Umbilical cord (tissue), 1 donor: ENCODE measurements at regions not wholly inside any gene's neighbourhood (a gene's known extent, or its start where the extent isn't known, plus 50 kb on each side); places are given as distances from the start of the nearest gene placed in this dataset.
"Not testable (repeated sequence)": the region's sequence is repeated elsewhere in the genome, so short reads cannot be mapped to it uniquely, and the experiment has no call there.

Source experiments
- DNase-seq: peaks from one replicate; pipeline ENCODE4 v3.0.0-alpha.2; 2015; ENCODE audit warnings: low spot score

DNA sequence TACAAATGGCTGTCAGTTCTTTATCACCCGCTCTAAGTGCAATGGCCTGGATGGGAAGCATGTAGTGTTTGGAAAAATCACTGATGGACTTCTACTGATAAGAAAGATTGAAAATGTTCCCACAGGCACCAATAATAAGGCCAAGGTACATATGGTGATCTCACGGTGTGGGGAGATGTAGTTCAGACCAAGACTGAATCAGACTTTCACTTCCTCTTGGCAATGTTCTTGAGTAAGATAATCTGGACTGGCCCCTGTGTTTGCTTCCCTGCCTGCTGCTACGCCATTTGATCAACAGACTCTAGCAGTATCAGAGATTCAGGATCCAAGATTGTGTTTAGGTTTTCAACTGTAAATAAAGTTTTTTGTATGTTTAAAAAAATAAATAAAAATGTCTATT lies 682.2 kb upstream of the AMOT start:
- no peak for DNase-seq

DNA sequence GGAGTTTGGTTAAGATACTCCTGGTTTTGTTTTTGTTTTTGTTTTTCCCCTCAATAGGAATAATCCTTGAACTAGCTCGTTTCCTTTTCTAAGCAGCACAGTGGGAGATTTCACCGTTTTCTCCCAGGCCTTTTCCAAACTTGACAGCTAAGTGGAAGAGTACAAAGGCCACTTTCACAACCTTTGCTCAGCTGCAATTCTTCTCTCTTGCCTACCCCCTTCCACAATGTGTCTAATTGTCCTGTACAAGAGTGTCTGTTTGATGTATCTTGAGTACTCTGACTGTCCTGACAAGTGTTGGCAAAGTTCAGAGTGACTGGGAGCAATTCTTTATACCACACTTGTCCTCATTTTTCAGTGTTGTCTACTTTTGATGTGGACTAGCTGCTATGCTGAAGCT lies 674.3 kb upstream of the AMOT start:
- DNase-seq: no peak

DNA sequence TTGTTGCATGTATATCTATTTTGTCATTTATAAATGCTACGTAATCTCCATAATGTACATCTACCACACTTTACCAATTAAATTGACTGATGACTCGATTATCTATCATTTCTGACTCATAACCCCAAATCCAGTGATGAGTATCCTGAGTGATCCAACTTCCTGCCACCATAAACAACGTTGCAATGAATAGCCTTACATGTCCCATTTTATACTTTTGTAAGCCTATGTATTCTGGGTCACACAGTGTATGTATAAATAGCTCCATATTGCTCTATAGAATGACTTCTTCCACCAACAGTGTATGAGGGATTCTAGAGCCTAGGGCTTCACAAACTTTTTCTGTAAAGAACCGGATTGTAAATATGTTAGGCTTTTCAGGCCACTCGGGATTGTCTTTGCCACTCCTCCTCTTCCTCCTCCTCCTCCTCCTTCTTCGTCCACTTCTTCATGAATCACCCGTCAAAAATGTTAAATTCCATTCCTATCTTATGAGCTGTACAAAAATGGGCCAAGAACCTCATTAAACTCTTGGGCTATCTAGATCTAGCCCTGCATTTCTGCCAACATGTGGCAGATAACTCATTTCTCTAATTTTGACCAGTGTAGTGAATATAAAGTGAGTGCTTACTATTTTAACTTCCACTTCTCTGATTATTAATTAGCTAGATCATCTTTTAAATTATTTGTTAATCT lies 672.2 kb upstream of the AMOT start:
- DNase-seq: peak; percentile 4

- DNase-seq: no peak
These were observed 670.0 kb upstream of the AMOT start for GRCh38 chrX:113510586-113510985.

DNA sequence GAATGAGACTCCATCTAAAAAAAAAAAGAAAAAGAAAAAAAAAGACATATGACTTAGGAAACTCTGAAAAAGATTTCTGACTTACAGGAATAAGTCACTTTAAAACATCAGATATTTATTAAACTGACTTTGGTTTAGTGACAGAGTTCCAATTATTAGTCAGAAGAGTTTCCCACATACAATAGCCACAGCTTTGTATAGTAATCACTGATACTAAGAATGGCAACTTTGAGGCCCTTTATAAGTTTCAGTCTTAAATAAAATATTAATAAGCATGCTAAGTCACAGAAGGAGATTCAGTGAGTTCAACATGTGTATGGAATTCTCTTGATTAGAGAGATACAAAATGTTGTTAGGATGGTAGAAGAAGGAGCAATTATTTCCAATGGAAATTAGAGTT lies 652.3 kb upstream of the AMOT start:
- no peak for DNase-seq

DNA sequence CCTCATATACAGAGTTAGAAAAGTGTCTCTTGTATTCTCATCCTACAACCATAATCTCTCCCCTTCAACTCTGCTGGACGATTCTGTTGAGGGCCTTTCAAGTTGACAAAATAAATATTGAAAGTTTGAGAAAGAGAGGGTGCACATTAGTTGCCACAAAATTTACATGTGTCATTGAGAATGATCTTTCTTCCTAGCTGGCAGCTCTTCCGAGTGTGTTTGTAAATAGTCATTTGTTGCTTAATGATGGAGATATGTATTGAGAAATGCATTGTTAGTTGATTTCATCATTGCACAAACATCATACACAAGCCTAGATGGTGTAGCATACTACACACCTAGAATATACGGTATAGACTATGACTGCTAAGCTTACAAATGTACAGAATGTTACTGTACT lies 632.8 kb upstream of the AMOT start:
- no peak for DNase-seq

- not testable (repeated sequence) for DNase-seq
These were observed 632.4 kb upstream of the AMOT start for GRCh38 chrX:113473015-113473414.

DNA sequence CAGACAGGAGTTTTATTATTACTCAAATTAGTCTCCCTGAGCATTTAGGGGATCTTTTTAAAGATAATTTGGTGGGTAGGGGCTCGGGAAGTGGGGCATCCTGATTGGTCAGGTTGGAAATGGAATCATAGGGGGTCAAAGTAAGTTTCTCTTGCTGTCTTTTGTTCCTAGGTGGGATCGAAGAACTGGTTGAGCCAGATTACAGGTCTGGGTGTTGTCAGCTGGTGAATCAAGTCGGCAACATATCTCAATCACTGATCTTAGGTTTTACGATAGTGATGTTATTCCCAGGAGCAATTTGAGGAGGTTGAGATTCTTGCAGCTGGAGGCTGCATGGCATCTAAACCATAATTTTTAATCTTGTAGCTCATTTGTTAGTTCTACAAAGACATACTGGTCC lies 629.5 kb upstream of the AMOT start:
- no peak for DNase-seq

- no peak for DNase-seq
These were observed 617.1 kb upstream of the AMOT start for GRCh38 chrX:113457719-113458118.

GRCh38 chrX:113455582-113455981 lies 615.0 kb upstream of the AMOT start:
- DNase-seq: no peak

GRCh38 chrX:113429011-113429410 lies 588.4 kb upstream of the AMOT start:
- DNase-seq: no peak

DNA sequence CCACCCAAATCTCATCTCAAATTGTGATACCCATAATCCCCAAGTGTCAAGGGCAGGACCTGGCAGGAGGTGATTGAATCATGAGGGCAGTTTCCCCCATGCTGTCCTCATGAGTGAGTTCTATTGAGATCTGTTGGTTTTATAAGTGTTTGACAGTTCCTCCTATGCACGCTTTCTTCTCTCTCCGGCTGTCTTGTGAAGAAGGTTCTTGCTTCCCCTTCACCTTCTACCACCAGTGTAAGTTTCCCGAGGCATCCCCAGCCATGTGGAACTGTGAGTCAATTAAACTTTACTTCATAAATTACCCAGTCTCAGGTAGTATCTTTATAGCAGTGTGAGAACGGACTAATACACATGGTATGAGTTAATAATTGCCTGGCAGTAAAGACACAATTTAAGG lies 581.7 kb upstream of the AMOT start:
- DNase-seq: no peak

GRCh38 chrX:113421432-113421831 lies 580.8 kb upstream of the AMOT start:
- DNase-seq: no peak

DNA sequence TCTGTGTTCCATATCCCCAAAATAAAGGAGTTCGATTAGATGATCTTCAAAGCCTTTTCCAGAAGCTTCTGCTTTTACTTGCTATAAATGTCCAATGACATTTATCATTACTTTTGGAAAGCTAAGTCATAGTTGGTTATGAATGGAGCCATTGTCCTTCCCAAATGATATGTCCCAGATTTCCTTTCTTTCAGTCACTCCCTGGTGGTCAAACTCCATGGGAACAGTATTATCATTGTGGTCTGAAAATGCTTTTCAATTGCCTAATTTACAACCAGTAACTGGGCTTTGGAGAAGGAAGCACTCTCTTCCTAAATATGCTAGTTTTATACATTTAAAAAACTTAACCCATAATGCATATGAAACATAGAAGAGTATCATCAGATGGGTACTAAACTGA lies 571.5 kb upstream of the AMOT start:
- DNase-seq: no peak

DNA sequence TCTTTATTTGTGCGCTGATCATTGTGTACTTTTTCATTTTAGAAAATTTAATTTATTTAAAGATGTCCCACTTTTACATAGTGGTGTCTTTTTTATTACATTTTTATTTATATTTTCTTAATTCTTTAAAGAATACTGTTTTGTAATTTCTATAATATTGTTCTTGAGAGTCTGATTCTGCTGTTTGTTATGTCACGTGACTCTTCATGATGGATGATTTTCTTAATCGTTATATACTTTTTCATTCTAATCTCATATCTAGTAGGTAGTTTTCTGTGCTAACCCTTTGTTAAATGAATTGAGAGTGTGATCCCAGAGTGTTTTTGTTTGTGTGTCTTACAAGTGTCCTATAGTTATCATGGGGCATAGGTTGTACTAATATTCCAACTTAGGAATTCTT lies 568.2 kb upstream of the AMOT start:
- no peak for DNase-seq

- no peak for DNase-seq
These were observed 559.6 kb upstream of the AMOT start for GRCh38 chrX:113400193-113400704.

DNA sequence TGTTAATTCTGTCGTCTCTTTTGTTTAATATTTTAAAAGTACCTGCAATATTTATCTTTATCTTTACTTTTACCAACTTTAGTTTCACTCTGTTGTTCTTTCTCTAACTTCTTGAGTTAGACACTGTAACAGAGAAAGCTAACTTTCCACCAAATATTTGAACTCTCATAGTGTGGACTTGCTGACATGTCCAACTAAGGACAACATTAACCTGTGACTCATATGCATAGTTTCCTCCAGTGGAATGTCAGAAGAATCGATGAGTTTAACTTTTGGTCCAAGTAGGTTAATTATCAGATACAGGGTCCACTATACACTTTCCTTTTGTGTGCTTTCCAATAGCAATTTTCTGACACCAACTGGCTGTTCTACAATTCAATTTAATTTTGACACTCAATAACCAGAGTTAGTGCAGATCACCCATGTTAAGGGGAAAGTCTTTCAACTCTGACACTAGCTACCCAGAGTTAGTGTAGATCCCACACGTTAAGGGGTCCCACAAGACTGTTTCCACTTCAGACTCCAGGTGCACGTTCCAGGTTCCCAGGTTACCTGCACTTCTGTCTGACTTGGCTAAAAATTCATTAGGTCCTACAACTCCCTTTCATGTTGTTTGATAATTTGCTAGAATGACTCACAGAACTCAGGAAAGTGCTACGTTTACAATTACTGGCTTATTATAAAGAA lies 559.0 kb upstream of the AMOT start:
- DNase-seq: no peak

DNA sequence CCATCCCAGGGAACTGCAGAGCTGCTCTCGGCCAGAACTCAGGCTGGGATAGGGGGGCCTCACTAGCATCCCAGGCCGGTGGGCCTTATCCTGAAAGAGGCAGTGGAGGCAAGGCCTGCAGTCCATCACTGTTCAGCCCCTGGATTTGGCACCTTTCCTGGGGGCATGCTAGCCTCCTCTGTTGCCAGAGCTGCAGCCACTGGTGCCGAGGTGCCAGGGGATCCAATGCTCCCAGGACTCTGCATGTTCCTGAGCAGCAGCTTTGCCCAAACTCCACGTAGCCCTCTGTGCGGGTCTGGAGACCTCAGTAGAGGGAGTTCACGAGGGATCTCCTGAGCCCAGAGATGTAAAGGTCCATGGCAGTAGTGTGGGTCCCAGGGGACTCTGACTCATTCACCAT lies 551.7 kb upstream of the AMOT start:
- DNase-seq: no peak

GRCh38 chrX:113391875-113392274 lies 551.2 kb upstream of the AMOT start:
- no peak for DNase-seq

DNA sequence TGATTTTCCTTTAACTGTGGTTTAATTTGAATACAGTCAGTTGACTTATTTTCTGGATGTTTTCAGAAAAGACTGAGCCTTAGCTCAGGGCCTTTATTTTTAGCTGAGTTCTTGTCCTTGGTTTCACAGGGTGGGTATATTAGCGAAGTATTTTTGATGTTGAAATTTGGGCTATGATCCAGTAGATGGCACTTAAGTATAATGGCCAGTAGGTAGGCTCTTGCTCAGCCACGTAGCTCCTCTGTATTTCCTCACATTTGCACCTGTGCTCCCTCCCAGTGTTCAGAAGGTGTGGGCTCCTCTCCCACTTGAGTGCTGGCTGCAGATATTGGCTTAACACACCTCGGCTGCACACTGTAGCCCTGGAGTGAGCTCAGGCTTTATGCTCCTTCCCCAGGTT lies 549.9 kb upstream of the AMOT start:
- DNase-seq: no peak

- DNase-seq: no peak
These were observed 549.2 kb upstream of the AMOT start for GRCh38 chrX:113389846-113390245.

DNA sequence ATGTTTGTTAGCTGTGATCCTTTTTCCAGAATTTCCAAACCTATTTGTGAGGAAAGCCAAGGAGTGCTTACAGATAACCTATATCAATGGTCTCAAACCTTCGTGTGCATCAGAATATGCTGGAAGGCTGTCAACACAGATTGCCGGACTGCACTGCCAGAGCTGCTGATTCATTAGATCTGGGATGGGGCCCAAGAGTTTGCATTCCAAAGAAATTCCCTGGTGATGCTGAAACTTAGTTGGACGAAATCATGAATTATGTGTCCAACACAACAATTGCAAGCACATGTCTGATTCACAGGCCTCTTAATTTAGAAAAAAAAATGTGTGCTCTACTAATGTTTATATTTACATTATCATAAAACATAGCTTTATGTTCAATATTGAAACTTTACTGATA lies 544.0 kb upstream of the AMOT start:
- peak; percentile 62 for DNase-seq

GRCh38 chrX:113373421-113373820 lies 532.8 kb upstream of the AMOT start:
- not testable (repeated sequence) for DNase-seq
